ENCODE measurements at regions not wholly inside any gene's neighbourhood (a gene's known extent, or its start where the extent isn't known, plus 50 kb on each side); places are given as distances from the start of the nearest gene placed in this dataset.

DNA sequence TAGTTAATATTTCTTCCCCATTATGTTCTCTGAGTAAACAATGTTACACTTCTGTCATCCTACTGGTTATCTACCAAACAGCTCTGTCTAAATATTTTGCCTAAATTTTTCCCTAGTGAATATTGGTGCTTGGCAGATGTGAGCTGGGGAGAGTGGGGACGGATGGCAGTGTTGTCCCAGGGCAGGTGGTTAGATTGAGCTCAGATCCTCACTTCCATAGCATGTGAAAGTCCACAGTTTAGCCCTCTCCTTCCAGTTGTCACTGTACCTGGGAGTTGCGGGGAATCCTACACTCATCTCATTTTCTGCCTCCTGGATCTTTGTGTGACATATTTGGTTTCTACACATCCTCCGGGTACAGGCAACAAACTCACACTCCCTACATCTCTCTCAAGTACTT is 484.9 kb downstream of the EPM2A start:
- TF ChIP-seq, protein P1, sequence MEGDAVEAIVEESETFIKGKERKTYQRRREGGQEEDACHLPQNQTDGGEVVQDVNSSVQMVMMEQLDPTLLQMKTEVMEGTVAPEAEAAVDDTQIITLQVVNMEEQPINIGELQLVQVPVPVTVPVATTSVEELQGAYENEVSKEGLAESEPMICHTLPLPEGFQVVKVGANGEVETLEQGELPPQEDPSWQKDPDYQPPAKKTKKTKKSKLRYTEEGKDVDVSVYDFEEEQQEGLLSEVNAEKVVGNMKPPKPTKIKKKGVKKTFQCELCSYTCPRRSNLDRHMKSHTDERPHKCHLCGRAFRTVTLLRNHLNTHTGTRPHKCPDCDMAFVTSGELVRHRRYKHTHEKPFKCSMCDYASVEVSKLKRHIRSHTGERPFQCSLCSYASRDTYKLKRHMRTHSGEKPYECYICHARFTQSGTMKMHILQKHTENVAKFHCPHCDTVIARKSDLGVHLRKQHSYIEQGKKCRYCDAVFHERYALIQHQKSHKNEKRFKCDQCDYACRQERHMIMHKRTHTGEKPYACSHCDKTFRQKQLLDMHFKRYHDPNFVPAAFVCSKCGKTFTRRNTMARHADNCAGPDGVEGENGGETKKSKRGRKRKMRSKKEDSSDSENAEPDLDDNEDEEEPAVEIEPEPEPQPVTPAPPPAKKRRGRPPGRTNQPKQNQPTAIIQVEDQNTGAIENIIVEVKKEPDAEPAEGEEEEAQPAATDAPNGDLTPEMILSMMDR (conservative IDR thresholded peaks at IDR 0.05; ENCODE audit: low read depth, low read length): no peak
- no peak for TF ChIP-seq EZH2 (IDR thresholded peaks at IDR 0.05; ENCODE audit: borderline replicate concordance, low read depth, low read length, poor library complexity, severe bottlenecking)
